ENCODE measurements at regions not wholly inside any gene's neighbourhood (a gene's known extent, or its start where the extent isn't known, plus 50 kb on each side); places are given as distances from the start of the nearest gene placed in this dataset.

DNA sequence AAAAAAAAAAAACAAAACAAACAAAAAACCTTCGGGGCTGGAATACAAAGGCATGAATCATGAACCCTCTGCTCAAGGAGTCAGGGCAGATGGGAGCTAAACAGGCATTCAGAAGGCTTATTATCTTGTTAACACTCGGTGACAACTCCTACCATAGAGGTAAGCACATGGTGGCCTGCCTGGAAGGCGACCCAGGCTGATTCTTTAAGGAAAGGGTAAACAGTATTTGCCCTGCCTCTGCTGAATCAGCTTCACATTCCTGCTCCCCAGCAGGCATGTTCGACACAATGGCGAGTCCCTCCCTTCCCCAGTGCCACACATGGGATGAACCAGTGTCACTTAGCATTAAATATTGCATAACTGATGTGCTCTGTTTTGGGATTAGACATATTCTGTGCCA is 191.9 kb downstream of the ARL4C start:
- DNase-seq, result no peak

DNA sequence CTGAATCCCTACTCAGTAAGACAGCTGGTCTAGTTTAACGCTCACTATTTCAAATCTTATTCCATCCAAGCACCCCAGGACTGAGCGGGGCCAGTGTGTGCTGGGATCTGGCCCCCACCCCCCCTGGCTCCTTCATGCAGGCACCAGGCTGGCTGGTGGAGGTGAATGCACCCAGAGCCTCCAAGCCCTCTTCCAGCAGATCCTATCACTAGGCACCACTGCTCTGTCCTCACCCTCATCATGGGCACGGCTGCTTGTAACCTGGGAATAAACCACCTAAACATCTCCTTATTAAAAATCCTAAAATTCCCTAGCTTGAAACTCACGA is 194.3 kb downstream of the ARL4C start:
- DNase-seq, result no peak

DNA sequence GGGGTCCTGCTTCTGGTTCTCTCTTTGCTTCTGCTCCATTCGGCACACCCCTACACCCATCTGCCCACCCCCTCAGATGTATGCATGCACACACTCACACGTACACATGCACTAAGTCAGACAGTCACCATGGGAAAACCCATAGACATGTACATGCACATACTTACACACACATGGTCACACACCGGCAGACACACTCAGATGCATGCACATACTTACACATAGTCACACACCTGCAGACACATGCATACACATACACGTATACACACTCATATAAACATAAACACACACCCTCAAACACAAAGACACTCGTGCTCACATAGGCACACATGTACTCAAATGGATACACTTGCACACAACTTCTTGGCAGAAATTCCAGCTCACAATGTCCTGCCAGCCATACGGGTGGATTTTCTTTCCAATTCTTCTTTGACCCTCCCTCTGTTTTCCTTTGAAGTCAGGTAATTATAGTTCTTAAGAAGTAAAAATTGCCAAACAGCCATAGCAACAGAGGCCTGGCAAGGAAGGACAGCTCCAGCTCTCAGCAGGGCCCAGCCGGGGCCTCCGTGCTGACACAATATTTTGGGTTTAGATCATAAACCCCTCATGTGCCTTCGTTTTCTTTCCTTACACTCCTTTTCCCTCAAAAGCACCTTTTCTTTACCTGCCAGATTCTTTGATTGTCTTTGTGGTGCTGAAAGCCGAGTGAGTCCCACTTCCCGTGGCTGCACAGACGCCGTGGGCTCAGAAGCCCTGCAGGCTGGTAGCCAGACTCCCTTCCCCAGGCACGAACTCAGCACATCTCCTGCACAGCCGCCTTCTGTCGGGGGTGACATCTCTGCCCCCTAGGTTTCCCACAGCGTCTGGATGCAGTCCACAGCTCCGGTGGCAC is 195.7 kb downstream of the ARL4C start:
- DNase-seq, result no peak

DNA sequence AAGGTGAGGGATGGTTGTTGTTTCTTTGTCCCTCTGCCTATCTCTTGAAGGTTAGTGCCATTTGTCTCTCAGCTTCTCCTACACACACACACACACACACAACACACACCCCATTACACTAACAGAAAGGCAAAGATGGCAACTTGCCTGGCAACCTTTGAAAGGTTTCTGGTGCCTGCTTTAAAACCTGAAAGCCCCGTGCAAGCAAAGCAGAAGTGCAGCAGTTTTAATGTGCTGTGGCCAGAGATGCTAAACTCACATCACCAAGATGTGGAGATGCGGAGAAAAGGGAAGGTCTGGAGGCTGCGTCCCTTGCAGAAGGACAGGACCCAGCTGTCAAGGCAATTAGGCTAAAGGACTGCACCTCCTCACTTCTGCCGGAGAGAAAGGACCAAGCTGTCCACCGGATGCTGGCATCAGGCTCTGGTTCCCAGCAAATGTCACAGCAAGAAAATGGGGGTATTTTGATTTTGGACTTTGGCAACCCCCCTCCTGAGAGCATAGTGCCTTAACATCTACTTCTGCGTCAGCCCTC is 196.4 kb downstream of the ARL4C start:
- no peak for DNase-seq

DNA sequence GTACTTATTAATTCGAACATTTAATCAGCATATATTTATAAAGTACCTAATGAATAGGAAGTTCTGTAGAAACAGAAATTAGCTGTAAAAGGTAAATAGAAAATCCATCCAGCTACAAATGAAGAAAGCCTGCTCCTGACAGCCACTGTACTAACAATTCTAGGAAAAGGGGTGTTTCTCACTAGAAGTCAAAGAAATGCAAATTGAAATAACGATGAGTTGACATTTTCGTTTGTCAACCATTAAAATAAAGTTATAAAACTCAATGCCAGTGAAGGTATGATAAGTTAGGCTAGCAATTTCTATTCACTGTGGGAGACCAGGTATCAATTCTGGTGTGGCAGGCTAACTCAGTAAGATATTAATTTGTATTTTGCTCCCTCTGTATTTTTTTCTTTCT is 198.0 kb downstream of the ARL4C start:
- DNase-seq, result no peak

DNA sequence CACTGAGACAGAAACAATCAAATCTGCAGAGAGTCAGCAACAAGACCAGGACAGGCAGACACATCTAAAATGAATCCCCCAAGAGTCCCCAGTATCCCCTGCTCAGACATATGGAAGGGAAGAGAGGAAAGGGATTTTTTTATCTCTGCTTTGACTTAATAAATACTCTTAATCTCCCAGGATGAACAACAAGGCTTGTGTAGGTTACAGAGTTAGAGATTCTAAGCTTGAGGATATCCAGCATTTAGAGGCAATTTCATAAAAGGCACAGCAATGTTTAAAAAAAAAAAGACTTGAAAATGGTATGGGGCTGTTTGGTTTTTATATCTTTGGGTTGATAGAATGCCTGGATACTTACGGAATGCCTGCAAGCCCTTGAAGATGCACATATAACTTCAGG is 199.9 kb downstream of the ARL4C start:
- DNase-seq, result no peak

DNA sequence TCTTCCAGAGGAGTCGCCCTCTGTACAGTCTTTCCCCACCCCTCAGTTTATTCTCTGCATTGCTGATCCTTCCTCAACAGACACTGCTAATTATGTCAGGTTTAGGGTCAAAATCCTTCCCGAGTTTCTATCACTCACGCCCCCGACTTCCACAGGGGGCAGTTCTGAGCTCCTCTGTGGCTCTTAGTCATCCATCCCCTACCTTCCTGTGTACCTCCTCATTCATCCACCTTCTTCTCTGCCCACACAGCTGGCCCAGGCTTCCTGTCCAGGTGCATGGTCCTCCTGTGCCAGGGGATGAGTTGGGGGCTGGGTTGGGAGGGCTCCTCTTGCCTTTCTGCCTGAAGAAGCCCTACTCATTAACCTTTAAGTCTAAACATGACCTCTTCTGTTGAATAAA is 202.9 kb downstream of the ARL4C start:
- no peak for DNase-seq

DNA sequence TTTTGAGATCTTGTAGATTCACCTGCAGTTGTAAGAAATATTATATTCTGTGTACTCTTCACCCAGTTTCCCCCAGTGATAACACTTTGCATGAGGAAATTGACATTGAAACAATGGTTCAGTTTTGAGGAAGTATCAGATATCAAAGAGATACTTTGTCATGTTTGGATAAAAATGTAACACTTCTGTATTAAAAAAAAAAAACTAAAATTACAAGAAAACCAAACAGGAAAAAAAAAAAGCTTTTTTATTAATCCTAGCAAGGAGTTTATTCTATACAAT is 204.0 kb downstream of the ARL4C start:
- no peak for DNase-seq

- no peak for DNase-seq
Measured at GRCh38 chr2:234292205-234292961, 204.5 kb downstream of the ARL4C start.

- peak; percentile 25 for DNase-seq
Measured at GRCh38 chr2:234291765-234292204, 205.1 kb downstream of the ARL4C start.

GRCh38 chr2:234290671-234291070 is 206.2 kb downstream of the ARL4C start:
- DNase-seq, result no peak

- no peak for DNase-seq
Measured at GRCh38 chr2:234289834-234290590, 206.9 kb downstream of the ARL4C start.

- no peak for DNase-seq
Measured at GRCh38 chr2:234288974-234289455, 207.9 kb downstream of the ARL4C start.

GRCh38 chr2:234287650-234288049 is 209.2 kb downstream of the ARL4C start:
- no peak for DNase-seq

DNA sequence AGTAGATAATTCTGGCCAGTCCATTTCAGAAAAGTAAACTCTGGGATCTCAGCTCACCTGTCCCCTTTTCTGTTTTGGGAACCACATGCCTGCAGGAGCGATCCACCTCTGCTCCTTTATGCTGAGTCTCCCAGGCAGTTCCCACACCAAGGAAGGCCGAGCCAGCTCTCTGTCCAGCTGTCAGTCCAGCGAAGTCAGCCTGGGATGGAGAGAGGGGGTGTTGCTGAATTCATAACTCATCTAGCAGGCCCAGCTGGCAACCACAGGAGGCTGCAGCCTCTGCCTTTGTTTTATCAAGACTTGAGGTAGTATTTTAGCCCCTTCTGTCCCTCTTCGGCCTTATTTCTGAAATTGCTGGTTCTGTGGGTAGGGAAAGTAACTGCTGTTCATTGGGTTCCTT is 209.9 kb downstream of the ARL4C start:
- no peak for DNase-seq

DNA sequence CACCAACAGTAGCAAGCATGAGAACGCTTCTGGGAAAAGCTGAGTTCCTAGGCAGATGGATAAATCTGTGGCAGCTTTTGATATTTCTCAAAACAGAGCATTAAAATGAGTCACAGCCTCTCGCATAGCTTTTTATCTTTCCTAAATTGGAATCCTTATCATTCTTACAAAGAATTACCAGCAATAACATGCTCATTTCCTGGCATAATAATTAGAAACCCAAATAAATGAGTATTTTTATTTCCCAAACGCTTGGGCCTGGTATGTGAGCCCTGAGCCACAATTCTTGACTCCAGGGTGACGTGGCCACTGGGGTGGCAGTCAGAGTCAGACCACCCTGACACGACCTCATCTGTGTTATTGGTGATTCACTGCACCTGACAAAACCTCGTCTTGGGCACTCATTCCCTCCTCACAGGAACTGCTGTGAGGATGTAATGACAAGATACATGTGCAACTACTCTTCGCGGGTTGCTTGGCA is 210.7 kb downstream of the ARL4C start:
- no peak for DNase-seq

DNA sequence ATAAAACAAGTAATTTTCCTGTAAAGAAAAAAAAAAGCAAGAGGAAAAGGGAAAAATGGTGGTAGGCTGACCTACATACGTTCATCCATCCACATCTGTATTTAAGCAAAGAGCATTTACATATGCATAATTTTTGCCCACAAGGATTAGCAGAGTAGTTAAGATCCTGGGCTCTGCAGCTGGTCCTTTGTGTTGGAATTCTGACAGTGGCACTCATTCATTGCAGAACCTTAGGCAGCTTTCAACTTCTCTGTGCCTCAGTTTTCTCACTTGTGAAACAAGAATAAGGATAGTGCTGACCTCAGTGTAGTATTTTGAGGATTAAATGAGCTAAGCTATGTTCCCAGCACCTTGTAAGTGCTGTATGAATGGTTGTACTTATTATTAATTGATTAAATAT is 211.3 kb downstream of the ARL4C start:
- DNase-seq, result no peak

DNA sequence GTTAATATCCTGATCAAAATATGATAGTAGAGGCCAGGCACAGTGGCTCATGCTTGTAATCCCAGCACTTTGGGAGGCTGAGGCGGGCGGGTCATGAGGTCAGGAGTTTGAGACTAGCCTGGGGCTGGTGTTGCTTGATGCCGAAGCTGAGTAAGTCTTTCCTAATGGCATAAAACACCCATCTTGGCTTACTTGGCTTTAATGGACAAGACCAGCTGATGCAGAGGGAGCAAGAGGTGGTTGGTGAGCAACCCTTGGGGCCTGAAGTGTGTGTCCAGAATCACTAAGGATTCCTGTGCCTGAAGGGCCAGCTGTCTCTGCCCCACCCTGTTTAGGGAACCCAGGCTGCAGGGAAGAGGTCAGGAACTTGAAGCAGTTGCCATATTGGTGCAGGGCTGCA is 217.2 kb downstream of the ARL4C start:
- DNase-seq, result no peak

- no peak for DNase-seq
Measured at GRCh38 chr2:234278556-234279255, 218.2 kb downstream of the ARL4C start.

GRCh38 chr2:234275515-234275914 is 221.4 kb downstream of the ARL4C start:
- DNase-seq, result no peak

DNA sequence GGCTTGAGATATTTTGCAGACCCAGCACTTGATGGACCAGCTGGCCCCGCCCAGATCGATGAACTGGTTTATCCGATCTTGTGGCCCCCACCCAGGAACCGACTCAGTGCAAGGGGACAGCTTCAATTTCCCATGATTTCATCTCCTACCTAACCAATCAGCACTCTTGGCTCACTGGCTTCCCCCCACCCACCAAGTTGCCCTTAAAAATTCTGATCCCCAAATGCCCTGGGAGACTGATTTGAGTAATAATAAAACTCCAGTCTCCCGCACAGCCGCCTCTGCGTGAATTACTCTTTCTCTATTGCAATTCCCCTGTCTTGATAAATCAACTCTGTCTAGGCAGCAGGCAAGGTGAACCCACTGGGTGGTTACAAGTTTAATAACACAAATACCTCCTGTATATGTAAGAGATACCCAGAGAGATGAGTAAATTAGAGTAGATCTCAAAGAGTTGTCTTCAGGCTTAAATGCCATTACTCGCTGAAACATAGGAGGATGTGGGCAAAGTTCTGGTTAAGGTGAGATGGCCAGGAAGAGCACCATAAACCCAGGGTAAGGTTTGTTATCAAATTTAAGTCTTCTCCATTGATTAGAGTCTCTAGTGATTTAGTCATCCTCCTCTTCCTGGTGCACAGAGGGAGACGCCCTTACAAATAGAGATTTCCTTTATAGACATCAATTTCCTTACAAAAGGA is 222.8 kb downstream of the ARL4C start:
- DNase-seq, result no peak

All from DMS79 (cell line).